Breast epithelium (tissue), 4 donors: ENCODE measurements at regions not wholly inside any gene's neighbourhood (a gene's known extent, or its start where the extent isn't known, plus 50 kb on each side); places are given as distances from the start of the nearest gene placed in this dataset.

Source experiments
- DNase-seq, 2 donors: peaks; one replicate each; pipeline ENCODE4 v3.0.0-alpha.2; 2019; ENCODE audit warnings: low spot score in 2 of 2
- H3K27ac ChIP-seq, 2 donors: fragments of 200-600 bp; sonication (generic) in 1 of 2; one replicate each; pipeline ENCODE4 v1.5.1; 2016 to 2019; ENCODE audit warnings: mild to moderate bottlenecking in 1 of 2
- H3K27me3 ChIP-seq, 2 donors: fragments of 200-600 bp; sonication (generic) in 1 of 2; one replicate each; pipeline versions ENCODE4 v1.5.1 to v1.6.0; 2017 to 2019; ENCODE audit warnings: control low read depth in 1 of 2, mild to moderate bottlenecking in 1 of 2
- H3K36me3 ChIP-seq: fragments of 200-600 bp; one replicate; pipeline ENCODE4 v1.5.1; 2019
- H3K4me1 ChIP-seq, 2 donors: fragments of 200-600 bp; sonication (generic); one replicate each; pipeline ENCODE4 v1.5.1; 2016 to 2019; ENCODE audit warnings: control low read depth in 1 of 2
- H3K4me3 ChIP-seq, 3 donors: fragments of 200-600 bp; sonication (generic); 1 replicate in 2 of 3; 2 replicates in 1 of 3; pipeline ENCODE4 v1.5.1; 2016 to 2019; ENCODE audit warnings: mild to moderate bottlenecking in 3 of 3, moderate library complexity in 2 of 3
- H3K9me3 ChIP-seq, 2 donors: fragments of 200-600 bp; sonication (generic) in 1 of 2; one replicate each; pipeline ENCODE4 v1.5.1; 2016 to 2019; ENCODE audit warnings: control low read depth in 1 of 2
- POLR2A ChIP-seq: fragments of 450-650 bp; IDR thresholded peaks from one replicate; pipeline ENCODE4 v1.6.1; 2016; ENCODE audit warnings: antibody characterized with exemption, mild to moderate bottlenecking, moderate library complexity
- POLR2AphosphoS5 ChIP-seq, 3 donors: sonication (generic); formaldehyde crosslinking; IDR thresholded peaks; one replicate each; pipeline ENCODE4 v1.6.1; 2017; ENCODE audit warnings: antibody characterized with exemption in 3 of 3
- intact Hi-C: fragments of 100-400 bp; cut with DNase I; formaldehyde crosslinking; loops from one replicate; pipeline ENCODE4 v1.15.1; 2023; ENCODE audit warnings: low total_unique reads
- TF ChIP-seq, protein P1 (sequence below), 3 donors: fragments of 450-650 bp; IDR thresholded peaks; one replicate each; pipeline ENCODE4 v1.5.1; 2016 to 2017; ENCODE audit warnings: antibody characterized with exemption in 3 of 3, mild to moderate bottlenecking in 3 of 3, moderate library complexity in 3 of 3

DNA sequence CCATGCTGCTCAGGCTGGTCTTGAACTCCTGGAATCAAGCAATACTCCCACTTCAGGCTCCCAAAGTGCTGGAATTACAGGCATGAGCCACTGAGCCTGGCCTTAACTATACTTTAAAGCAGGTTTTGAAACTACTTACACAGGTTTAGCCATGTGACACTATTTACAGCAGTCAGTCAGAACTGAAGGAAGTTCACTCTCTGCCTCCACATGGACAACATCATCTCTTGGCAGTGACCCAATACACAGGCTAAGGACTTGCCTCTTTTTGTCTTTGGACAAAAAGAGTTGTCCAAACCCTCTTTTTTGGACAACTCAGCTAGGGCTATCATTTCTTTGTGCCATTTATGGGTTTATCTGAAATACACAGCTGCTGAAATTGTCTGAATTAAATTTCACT is 89.0 kb upstream of the CLDN10 start:
- Histone ChIP-seq H3K9me3 (peaks cover 9 to 12% of the 10 kb centered on the region in 2 donors), H3K4me3 (no peak overlapping the region), H3K36me3 (no peaks in the 10 kb centered on the region), H3K27me3 (no peaks in the 10 kb centered on the region), H3K27ac (no peak overlapping the region), H3K4me1 (no peaks in the 10 kb centered on the region)
- intact Hi-C loops: no loop called here
- TF ChIP-seq POLR2A: no peak
- TF ChIP-seq, protein P1, sequence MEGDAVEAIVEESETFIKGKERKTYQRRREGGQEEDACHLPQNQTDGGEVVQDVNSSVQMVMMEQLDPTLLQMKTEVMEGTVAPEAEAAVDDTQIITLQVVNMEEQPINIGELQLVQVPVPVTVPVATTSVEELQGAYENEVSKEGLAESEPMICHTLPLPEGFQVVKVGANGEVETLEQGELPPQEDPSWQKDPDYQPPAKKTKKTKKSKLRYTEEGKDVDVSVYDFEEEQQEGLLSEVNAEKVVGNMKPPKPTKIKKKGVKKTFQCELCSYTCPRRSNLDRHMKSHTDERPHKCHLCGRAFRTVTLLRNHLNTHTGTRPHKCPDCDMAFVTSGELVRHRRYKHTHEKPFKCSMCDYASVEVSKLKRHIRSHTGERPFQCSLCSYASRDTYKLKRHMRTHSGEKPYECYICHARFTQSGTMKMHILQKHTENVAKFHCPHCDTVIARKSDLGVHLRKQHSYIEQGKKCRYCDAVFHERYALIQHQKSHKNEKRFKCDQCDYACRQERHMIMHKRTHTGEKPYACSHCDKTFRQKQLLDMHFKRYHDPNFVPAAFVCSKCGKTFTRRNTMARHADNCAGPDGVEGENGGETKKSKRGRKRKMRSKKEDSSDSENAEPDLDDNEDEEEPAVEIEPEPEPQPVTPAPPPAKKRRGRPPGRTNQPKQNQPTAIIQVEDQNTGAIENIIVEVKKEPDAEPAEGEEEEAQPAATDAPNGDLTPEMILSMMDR (IDR thresholded peaks at IDR 0.05): no peak
- no peak for DNase-seq

DNA sequence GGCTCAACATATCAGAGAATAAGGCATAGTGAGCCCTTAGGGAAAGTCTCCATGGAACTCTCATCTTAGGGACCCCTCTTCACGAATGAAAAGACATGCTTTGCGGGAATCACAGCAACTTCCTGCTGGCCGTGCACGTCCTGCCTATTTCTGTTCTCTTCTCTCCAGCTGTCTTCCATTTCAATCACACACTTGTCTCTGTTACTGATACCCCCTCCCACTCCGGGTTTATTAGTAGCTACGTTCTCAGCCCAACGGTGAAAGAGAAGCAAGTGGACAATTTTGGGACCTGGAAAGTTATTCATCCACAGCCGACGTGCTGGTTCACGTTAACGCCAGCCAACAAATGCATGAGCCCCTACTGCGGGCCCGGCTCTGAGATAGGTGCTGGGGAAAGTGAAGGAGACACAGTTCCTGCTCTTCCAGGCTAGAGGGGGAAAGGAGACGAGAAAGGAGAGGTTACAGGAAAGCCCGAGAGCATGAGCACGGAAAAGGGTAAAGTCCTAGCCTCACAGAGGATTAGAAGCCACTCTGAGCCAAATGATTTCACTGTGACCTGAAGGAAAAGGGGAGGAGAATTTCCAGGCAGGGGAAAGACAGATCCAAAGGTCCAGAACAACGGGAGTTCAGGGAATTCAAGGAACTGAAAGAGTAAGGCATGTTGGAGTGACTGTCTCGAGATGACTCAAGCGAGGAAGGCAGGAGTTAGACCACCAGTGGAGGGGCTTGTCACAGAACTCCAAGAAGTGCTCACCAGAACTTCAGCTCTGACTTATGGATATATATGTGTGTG is 81.8 kb upstream of the CLDN10 start:
- Histone ChIP-seq H3K27me3 (no peaks in the 10 kb centered on the region), H3K36me3 (no peaks in the 10 kb centered on the region), H3K4me1 (no peaks in the 10 kb centered on the region), H3K27ac (no peak overlapping the region), H3K4me3 (no peak overlapping the region), H3K9me3 (no peaks in the 10 kb centered on the region)
- DNase-seq: no peak
- intact Hi-C loops: no loop called here
- TF ChIP-seq POLR2AphosphoS5 (IDR thresholded peaks at IDR 0.05) (no peak), POLR2A (no peak)
- TF ChIP-seq, protein P1 (IDR thresholded peaks at IDR 0.05): no peak

DNA sequence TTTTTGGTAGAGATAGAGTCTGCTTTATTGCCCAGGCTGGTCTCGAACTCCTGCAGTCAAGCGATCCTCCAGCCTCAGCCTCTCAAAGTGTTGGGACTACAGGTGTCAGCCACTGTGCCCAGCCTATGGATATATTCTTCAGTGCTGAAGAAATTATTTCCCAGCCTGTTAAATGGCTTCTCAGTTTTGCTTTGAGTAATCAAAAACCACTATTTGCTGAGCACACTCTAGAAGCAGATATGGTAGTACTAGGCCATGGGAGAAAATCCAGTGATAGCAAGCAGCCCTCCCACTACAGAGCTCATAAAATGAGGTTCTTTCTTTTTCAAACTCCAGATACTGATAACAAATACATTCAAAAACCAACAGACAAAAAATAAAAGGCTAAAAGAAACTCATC is 80.6 kb upstream of the CLDN10 start:
- H3K4me1 ChIP-seq: no peaks in the 10 kb centered on the region
- H3K36me3 ChIP-seq: no peaks in the 10 kb centered on the region
- intact Hi-C loops: no loop called here
- no peaks in the 10 kb centered on the region for H3K27me3 ChIP-seq
- no peaks in the 10 kb centered on the region for H3K9me3 ChIP-seq
- TF ChIP-seq, protein P1 (IDR thresholded peaks at IDR 0.05): no peak
- TF ChIP-seq POLR2AphosphoS5 (IDR thresholded peaks at IDR 0.05): no peak
- no peak for TF ChIP-seq POLR2A
- no peak overlapping the region for H3K27ac ChIP-seq
- no peak overlapping the region for H3K4me3 ChIP-seq
- DNase-seq: no peak

DNA sequence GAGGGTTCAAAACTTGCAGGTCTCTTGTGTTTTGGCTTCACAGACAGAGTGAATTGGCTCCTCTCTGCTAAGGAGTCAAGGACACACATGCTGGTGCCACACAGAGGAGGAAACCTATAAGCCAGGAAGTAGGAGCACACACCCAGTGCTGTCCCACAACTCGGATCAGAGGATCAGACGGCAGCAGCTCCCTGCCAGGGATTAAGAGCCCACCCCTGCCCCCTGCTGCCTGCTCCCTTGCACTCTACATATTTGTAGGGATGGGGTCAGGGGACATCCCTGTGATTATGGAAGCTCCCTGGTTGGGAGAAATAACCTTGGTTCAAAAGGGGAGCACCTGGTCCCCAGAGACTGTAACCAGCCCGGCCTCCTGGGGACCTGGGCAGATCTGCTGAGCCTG is 77.5 kb upstream of the CLDN10 start:
- no peak for TF ChIP-seq POLR2A
- Histone ChIP-seq H3K9me3 (no peaks in the 10 kb centered on the region), H3K27me3 (peaks cover 0 to 3% of the 10 kb centered on the region in 2 donors), H3K27ac (no peak overlapping the region), H3K4me1 (no peaks in the 10 kb centered on the region), H3K36me3 (no peaks in the 10 kb centered on the region), H3K4me3 (no peak overlapping the region)
- intact Hi-C loops: no loop called here
- DNase-seq: no peak

GRCh38 chr13:95477187-95477586 is 75.3 kb upstream of the CLDN10 start:
- Histone ChIP-seq H3K36me3 (no peaks in the 10 kb centered on the region), H3K27ac (no peak overlapping the region), H3K9me3 (no peaks in the 10 kb centered on the region), H3K4me1 (no peaks in the 10 kb centered on the region), H3K4me3 (no peak overlapping the region), H3K27me3 (peaks cover 0 to 3% of the 10 kb centered on the region in 2 donors)
- no peak for TF ChIP-seq POLR2A
- TF ChIP-seq, protein P1 (IDR thresholded peaks at IDR 0.05): no peak
- TF ChIP-seq POLR2AphosphoS5 (IDR thresholded peaks at IDR 0.05): no peak
- intact Hi-C loops: no loop called here
- DNase-seq: no peak
